Erythroblast (primary cell): ENCODE measurements at regions not wholly inside any gene's neighbourhood (a gene's known extent, or its start where the extent isn't known, plus 50 kb on each side); places are given as distances from the start of the nearest gene placed in this dataset.

ENCODE experiments used
- DNase-seq, 2 experiments: peaks; one replicate each; lab custom pipeline; 2025; lab: John Stamatoyannopoulos, UW
- GATA1 ChIP-seq: IDR thresholded peaks from 2 replicates; pipeline ENCODE4 v1.6.1; 2011; ENCODE audit warnings: low read depth, mild to moderate bottlenecking, control low read depth, low read length, moderate library complexity
- POLR2A ChIP-seq: IDR thresholded peaks from 2 replicates; pipeline ENCODE4 v1.6.1; 2011; ENCODE audit warnings: mild to moderate bottlenecking, low read length

- DNase-seq = peak in 1 of 2 experiments; percentile 6
- TF ChIP-seq GATA1 = no peak
- no peak for TF ChIP-seq POLR2A
These were observed 318.9 kb upstream of the PBX1 start for GRCh38 chr1:164240081-164240480.

GRCh38 chr1:164250365-164250764, 308.6 kb upstream of the PBX1 start:
- TF ChIP-seq GATA1 (no peak), POLR2A (no peak)
- no peak for DNase-seq

GRCh38 chr1:164256456-164256855, 302.5 kb upstream of the PBX1 start:
- no peak for TF ChIP-seq POLR2A
- TF ChIP-seq GATA1 = no peak
- no peak for DNase-seq

- no peak for TF ChIP-seq GATA1
- TF ChIP-seq POLR2A = no peak
These were observed 297.2 kb upstream of the PBX1 start for GRCh38 chr1:164261691-164262240.

GRCh38 chr1:164263540-164263939, 295.4 kb upstream of the PBX1 start:
- DNase-seq = no peak
- no peak for TF ChIP-seq GATA1
- TF ChIP-seq POLR2A = no peak

More at GRCh38 chr1:164261691-164262240, 297.2 kb upstream of the PBX1 start:
- no peak for DNase-seq

GRCh38 chr1:164265232-164265631, 293.8 kb upstream of the PBX1 start:
- DNase-seq = no peak
- TF ChIP-seq POLR2A = no peak
- TF ChIP-seq GATA1 = no peak

GRCh38 chr1:164272156-164272555, 286.8 kb upstream of the PBX1 start:
- DNase-seq = no peak
- TF ChIP-seq GATA1 (no peak), POLR2A (no peak)

- TF ChIP-seq GATA1 (no peak), POLR2A (no peak)
- DNase-seq = no peak
These were observed 262.8 kb upstream of the PBX1 start for GRCh38 chr1:164296172-164296571.

- DNase-seq = no peak
- TF ChIP-seq GATA1 (no peak), POLR2A (no peak)
These were observed 250.9 kb upstream of the PBX1 start for GRCh38 chr1:164308101-164308500.

- TF ChIP-seq POLR2A (no peak), GATA1 (no peak)
- DNase-seq = no peak
These were observed 248.8 kb upstream of the PBX1 start for GRCh38 chr1:164310166-164310565.

GRCh38 chr1:164311377-164311776, 247.6 kb upstream of the PBX1 start:
- no peak for DNase-seq
- no peak for TF ChIP-seq POLR2A
- no peak for TF ChIP-seq GATA1

GRCh38 chr1:164320790-164321731, 237.9 kb upstream of the PBX1 start:
- no peak for DNase-seq
- TF ChIP-seq GATA1 (no peak), POLR2A (no peak)

GRCh38 chr1:164325786-164326185, 233.2 kb upstream of the PBX1 start:
- no peak for DNase-seq
- TF ChIP-seq POLR2A = no peak
- no peak for TF ChIP-seq GATA1

- DNase-seq = no peak
- TF ChIP-seq GATA1 (no peak), POLR2A (no peak)
These were observed 225.6 kb upstream of the PBX1 start for GRCh38 chr1:164333387-164333786.
